ENCODE measurements at regions not wholly inside any gene's neighbourhood (a gene's known extent, or its start where the extent isn't known, plus 50 kb on each side); places are given as distances from the start of the nearest gene placed in this dataset.

GRCh38 chr2:503288-503999 lies 173.8 kb downstream of the TMEM18 start (continued):
- no peak for TF ChIP-seq EP300 (IDR thresholded peaks at IDR 0.05; ENCODE audit: borderline replicate concordance in 1 of 2, low read depth in 2 of 2, low read length in 2 of 2)
- TF ChIP-seq RFX5 (IDR thresholded peaks at IDR 0.05; ENCODE audit: borderline replicate concordance, low read depth, low read length) = no peak
- TF ChIP-seq JUN (IDR thresholded peaks at IDR 0.05; ENCODE audit: low read depth, low read length) = no peak
- TF ChIP-seq EZH2 (IDR thresholded peaks at IDR 0.05; ENCODE audit: low read depth, low read length, severe bottlenecking) = no peak
- no peak for TF ChIP-seq HDAC2 (IDR thresholded peaks at IDR 0.05; ENCODE audit: borderline replicate concordance in 1 of 2, low read depth in 2 of 2, low read length in 2 of 2)
- no peak for TF ChIP-seq TCF12 (IDR thresholded peaks at IDR 0.05; ENCODE audit: low read depth, low read length)
- TF ChIP-seq, protein P1, sequence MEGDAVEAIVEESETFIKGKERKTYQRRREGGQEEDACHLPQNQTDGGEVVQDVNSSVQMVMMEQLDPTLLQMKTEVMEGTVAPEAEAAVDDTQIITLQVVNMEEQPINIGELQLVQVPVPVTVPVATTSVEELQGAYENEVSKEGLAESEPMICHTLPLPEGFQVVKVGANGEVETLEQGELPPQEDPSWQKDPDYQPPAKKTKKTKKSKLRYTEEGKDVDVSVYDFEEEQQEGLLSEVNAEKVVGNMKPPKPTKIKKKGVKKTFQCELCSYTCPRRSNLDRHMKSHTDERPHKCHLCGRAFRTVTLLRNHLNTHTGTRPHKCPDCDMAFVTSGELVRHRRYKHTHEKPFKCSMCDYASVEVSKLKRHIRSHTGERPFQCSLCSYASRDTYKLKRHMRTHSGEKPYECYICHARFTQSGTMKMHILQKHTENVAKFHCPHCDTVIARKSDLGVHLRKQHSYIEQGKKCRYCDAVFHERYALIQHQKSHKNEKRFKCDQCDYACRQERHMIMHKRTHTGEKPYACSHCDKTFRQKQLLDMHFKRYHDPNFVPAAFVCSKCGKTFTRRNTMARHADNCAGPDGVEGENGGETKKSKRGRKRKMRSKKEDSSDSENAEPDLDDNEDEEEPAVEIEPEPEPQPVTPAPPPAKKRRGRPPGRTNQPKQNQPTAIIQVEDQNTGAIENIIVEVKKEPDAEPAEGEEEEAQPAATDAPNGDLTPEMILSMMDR (IDR thresholded peaks at IDR 0.05; ENCODE audit: control extremely low read depth in 1 of 3, insufficient read depth in 1 of 3, low read depth in 1 of 3, low read length in 3 of 3) = no peak
- TF ChIP-seq SIRT6 (IDR thresholded peaks at IDR 0.05; ENCODE audit: low read length) = no peak
- TF ChIP-seq KDM5A (IDR thresholded peaks at IDR 0.05; ENCODE audit: low read length) = no peak
